Common myeloid progenitor, CD34-positive (primary cell): ENCODE measurements at regions not wholly inside any gene's neighbourhood (a gene's known extent, or its start where the extent isn't known, plus 50 kb on each side); places are given as distances from the start of the nearest gene placed in this dataset.
A peak's percentile ranks its signal among the peaks of the same experiment; 100 is the strongest.

ENCODE experiments used
- CTCF ChIA-PET: fragments of 350-600 bp; sonication (Branson Sonifier 250); formaldehyde crosslinking; loops from one replicate; lab custom pipeline; 2021; ENCODE audit warnings: antibody characterized with exemption; lab: Charles Lee
- POLR2A ChIA-PET: fragments of 350-600 bp; sonication (Branson Sonifier 250); formaldehyde crosslinking; loops from one replicate; lab custom pipeline; 2021; ENCODE audit warnings: antibody characterized with exemption; lab: Charles Lee
- DNase-seq, 3 donors: peaks; one replicate each; pipeline versions ENCODE4 v3.0.0 to v3.0.0-alpha.2; 2013
- H3K27ac ChIP-seq, 2 experiments: 1 replicate in 1 of 2; 2 replicates in 1 of 2; pipeline ENCODE4 v1.7.0; 2013; ENCODE audit warnings: inconsistent platforms in 2 of 2, low read length in 2 of 2, mild to moderate bottlenecking in 2 of 2, low read depth in 1 of 2, moderate library complexity in 1 of 2; ENCODE audit not compliant: severe bottlenecking in 2 of 2, insufficient read depth in 1 of 2, poor library complexity in 1 of 2
- H3K27me3 ChIP-seq, 5 experiments: replicated peaks in 2 of 5; 1 replicate in 3 of 5; 2 replicates in 2 of 5; pipeline versions ENCODE4 v1.6.1 to v1.7.0; 2013; ENCODE audit warnings: low read length in 4 of 5, mild to moderate bottlenecking in 2 of 5, moderate library complexity in 2 of 5, inconsistent platforms in 1 of 5; ENCODE audit not compliant: insufficient read depth in 5 of 5, control insufficient read depth in 4 of 5
- H3K36me3 ChIP-seq, 4 experiments: 1 replicate in 2 of 4; 2 replicates in 2 of 4; pipeline versions ENCODE4 v1.6.1 to v1.7.0; 2013; ENCODE audit warnings: low read length in 3 of 4, control low read depth in 1 of 4, mild to moderate bottlenecking in 1 of 4; ENCODE audit not compliant: control insufficient read depth in 4 of 4, insufficient read depth in 4 of 4
- H3K4me1 ChIP-seq, 4 experiments: 1 replicate in 3 of 4; 2 replicates in 1 of 4; pipeline versions ENCODE4 v1.6.1 to v1.7.1; 2013; ENCODE audit warnings: low read length in 3 of 4, mild to moderate bottlenecking in 3 of 4, control low read depth in 1 of 4, inconsistent platforms in 1 of 4, moderate library complexity in 1 of 4; ENCODE audit not compliant: control insufficient read depth in 4 of 4, insufficient read depth in 4 of 4; ENCODE audit errors: control extremely low read depth in 1 of 4
- H3K4me3 ChIP-seq, 7 experiments: 1 replicate in 4 of 7; 2 replicates in 3 of 7; pipeline versions ENCODE4 v1.5.1 to v1.7.0; 2013; ENCODE audit warnings: mild to moderate bottlenecking in 7 of 7, low read length in 6 of 7, moderate library complexity in 6 of 7, inconsistent platforms in 2 of 7, low read depth in 2 of 7, control low read depth in 1 of 7; ENCODE audit not compliant: insufficient read depth in 4 of 7, control insufficient read depth in 1 of 7; ENCODE audit errors: extremely low read depth in 1 of 7
- H3K9me3 ChIP-seq, 5 experiments: 1 replicate in 4 of 5; 2 replicates in 1 of 5; pipeline versions ENCODE4 v1.6.1 to v1.7.1; 2013; ENCODE audit warnings: low read length in 4 of 5, mild to moderate bottlenecking in 2 of 5, inconsistent platforms in 1 of 5, low read depth in 1 of 5, moderate library complexity in 1 of 5; ENCODE audit not compliant: control insufficient read depth in 4 of 5, insufficient read depth in 2 of 5; ENCODE audit errors: control extremely low read depth in 1 of 5
- WGBS: methylation state at CpG from one replicate; pipeline ENCODE4 v1.1.5; 2013; ENCODE audit not compliant: insufficient coverage; 5-methylcytosine and 5-hydroxymethylcytosine counted together

DNA sequence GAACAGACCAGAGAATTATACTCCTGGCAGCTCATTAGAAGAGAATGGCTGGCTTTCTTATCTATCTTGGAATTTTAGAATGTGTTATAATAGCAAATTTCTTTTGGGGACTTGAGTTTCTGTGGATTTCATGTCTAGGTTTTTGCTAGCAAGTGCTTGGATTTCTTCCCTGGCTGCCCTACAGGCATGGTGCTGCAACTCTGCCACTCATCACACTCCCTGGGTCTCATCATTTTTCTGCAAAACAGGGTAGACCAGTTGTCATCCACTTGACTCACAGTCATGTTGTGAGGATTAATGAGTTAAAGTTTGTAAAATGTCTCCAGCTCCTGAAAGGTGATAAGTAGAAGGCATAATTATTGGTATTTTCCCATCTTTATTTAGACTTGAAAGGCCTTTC is 60.7 kb upstream of the LCORL start:
- Histone ChIP-seq H3K9me3 (no peaks in the 10 kb centered on the region), H3K36me3 (no peaks in the 10 kb centered on the region), H3K27me3 (peaks cover 0 to 3% (median 0%) of the 10 kb centered on the region in 5 experiments), H3K4me1 (no peaks in the 10 kb centered on the region), H3K4me3 (no peak overlapping the region), H3K27ac (no peak overlapping the region)
- ChIA-PET POLR2A (no interaction called here), CTCF (no interaction called here)
- no peak for DNase-seq

DNA sequence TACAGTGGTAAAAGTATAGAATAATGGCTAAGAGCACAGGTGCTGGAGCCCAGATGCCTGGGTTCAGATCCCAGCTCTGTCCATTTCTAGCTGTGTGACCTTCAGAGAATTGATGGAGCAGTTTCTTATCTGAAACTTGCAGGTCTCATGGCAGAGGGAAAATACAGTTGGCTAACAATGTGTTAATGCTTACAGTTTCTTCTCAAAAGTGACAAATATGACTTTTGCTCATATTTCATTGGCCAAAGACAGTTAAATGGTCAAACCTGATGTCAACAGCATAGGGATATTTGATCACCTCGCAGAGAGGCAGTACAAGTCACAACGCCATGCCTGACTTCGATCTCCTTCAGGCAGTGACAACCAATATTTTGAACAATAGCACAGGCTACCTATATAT is 60.2 kb upstream of the LCORL start:
- no peaks in the 10 kb centered on the region for H3K36me3 ChIP-seq
- CTCF ChIA-PET, result no interaction called here

DNA sequence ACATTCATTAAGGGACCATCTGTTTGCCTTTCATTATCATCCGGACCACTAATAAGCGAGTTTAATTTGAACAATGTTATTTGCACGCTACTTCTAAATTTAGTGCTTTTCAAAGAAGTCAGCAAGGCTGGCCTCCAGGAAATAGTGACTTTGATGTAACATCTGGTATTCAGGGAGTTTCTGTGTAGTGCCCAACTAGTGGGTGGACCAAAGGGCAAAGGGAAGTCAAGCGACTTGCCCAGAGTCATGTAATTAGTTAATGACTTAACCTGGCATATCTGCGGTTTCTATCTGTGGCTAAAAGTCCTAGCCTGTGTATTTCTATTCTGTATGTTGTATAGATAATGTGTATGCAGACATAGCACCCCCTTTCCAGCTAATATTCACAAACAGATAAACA is 56.3 kb upstream of the LCORL start:
- no peaks in the 10 kb centered on the region for H3K4me1 ChIP-seq
- no peaks in the 10 kb centered on the region for H3K36me3 ChIP-seq
- ChIA-PET POLR2A (no interaction called here), CTCF (no interaction called here)
- no CpG with 5 or more reads among the region's 5 CpGs for WGBS
- peaks cover 0 to 4% (median 0%) of the 10 kb centered on the region in 5 experiments for H3K9me3 ChIP-seq
- no peak overlapping the region for H3K4me3 ChIP-seq
- peaks cover 0 to 3% (median 0%) of the 10 kb centered on the region in 5 experiments for H3K27me3 ChIP-seq
- no peak overlapping the region for H3K27ac ChIP-seq
- DNase-seq, result no peak

More for the DNA sequence above, 60.2 kb upstream of the LCORL start:
- Histone ChIP-seq H3K4me3 (no peak overlapping the region), H3K27ac (no peak overlapping the region), H3K9me3 (no peaks in the 10 kb centered on the region), H3K4me1 (no peaks in the 10 kb centered on the region), H3K27me3 (peaks cover 0 to 3% (median 0%) of the 10 kb centered on the region in 5 experiments)
- POLR2A ChIA-PET, result no interaction called here
- DNase-seq, result no peak
- 80% methylated on average over 1 of the region's 3 CpGs for WGBS

DNA sequence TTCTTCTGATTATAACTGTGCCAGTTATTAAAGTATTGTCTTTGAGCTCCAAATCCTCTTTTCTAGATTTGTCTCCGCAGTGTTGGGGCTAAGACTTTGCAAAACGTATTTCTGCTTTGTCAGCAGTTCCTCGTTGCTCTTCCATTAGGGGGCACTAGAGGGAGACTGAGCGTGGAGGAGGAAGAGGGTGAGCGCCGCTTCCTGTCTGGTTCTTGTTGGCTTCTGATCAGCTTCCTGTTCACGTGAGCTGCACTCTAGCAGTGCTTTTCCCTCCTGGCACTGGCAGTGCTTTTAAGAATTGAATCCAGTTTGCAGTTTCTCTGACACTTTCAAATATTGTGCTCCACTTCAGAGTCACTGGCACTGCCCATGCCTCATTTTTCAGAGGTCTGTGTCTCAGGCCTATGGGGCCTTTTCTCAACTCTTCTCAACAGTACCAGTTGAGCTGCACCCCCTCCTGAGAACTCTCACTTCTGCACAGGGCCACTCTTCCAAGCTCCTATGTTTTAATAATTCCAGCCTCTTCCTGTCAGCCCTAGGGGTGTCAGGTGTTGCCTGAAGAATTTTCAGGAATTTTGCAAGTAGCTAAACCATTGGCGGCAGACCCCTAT is 54.4 kb upstream of the LCORL start:
- POLR2A ChIA-PET, result no interaction called here
- Histone ChIP-seq H3K27ac (no peak overlapping the region), H3K36me3 (no peaks in the 10 kb centered on the region), H3K4me3 (no peak overlapping the region), H3K27me3 (peaks cover 0 to 3% (median 0%) of the 10 kb centered on the region in 5 experiments), H3K4me1 (no peaks in the 10 kb centered on the region), H3K9me3 (peaks cover 0 to 4% (median 0%) of the 10 kb centered on the region in 5 experiments)
- peak; percentile 29 to 68 (median 58) for DNase-seq
- CTCF ChIA-PET, result interaction anchor here (0.9 to 1.3 kb wide), 2 partner anchors 9 to 10 kb away, joined by 3 to 5 read pairs; no protein-coding TSS in a partner anchor
- 44% methylated on average over 5 of the region's 8 CpGs for WGBS

DNA sequence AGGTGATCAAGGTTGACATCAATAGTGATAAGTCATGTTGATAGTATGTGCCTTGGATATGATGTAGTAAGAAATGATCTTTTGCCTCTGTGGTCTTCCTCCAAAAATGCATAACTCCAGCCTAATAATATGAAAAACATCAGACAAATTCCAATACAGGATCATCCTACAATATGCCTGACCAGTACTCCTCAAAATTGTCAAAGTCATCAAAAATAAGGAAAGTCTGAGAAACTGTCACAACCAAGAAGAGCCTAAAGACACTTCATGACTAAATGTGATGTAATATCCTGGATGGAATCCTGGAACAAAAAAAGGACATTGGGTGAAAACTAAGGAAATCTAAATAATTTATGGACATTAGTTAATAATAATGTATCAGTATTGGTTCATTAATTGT is 50.3 kb upstream of the LCORL start:
- no peak overlapping the region for H3K4me3 ChIP-seq
- no peak for DNase-seq
- H3K9me3 ChIP-seq, result peaks cover 0 to 4% (median 0%) of the 10 kb centered on the region in 5 experiments
- no peaks in the 10 kb centered on the region for H3K36me3 ChIP-seq
- H3K27me3 ChIP-seq, result peaks cover 0 to 6% (median 5%) of the 10 kb centered on the region in 5 experiments
- ChIA-PET CTCF (no interaction called here), POLR2A (no interaction called here)
- H3K27ac ChIP-seq, result no peak overlapping the region
- no peaks in the 10 kb centered on the region for H3K4me1 ChIP-seq
